Gastroesophageal sphincter (tissue), 4 donors: ENCODE measurements at regions not wholly inside any gene's neighbourhood (a gene's known extent, or its start where the extent isn't known, plus 50 kb on each side); places are given as distances from the start of the nearest gene placed in this dataset.

Experiments
- ATAC-seq: fragments of 150-250 bp; one replicate; pipeline ENCODE4 v1.9.1; 2016; ENCODE audit warnings: mild to moderate bottlenecking, moderate library complexity
- H3K27ac ChIP-seq, 4 donors: fragments of 200-600 bp; sonication (generic) in 3 of 4; 1 replicate in 3 of 4; 2 replicates in 1 of 4; pipeline ENCODE4 v1.5.1; 2016 to 2019
- H3K27me3 ChIP-seq: fragments of 200-600 bp; sonication (generic); one replicate; pipeline ENCODE4 v1.5.1; 2019
- H3K36me3 ChIP-seq, 2 donors: fragments of 200-600 bp; sonication (generic); one replicate each; pipeline ENCODE4 v1.5.1; 2019; ENCODE audit warnings: control low read depth in 1 of 2
- H3K4me1 ChIP-seq, 3 donors: fragments of 200-600 bp; sonication (generic); 1 replicate in 2 of 3; 2 replicates in 1 of 3; pipeline ENCODE4 v1.5.1; 2016 to 2019; ENCODE audit warnings: control low read depth in 2 of 3
- H3K4me3 ChIP-seq, 2 donors: fragments of 200-600 bp; sonication (generic); one replicate each; pipeline ENCODE4 v1.5.1; 2019; ENCODE audit warnings: mild to moderate bottlenecking in 1 of 2, moderate library complexity in 1 of 2
- H3K9me3 ChIP-seq, 3 donors: fragments of 200-600 bp; sonication (generic); one replicate each; pipeline ENCODE4 v1.5.1; 2017 to 2019; ENCODE audit warnings: control low read depth in 2 of 3
- CTCF ChIP-seq, 4 experiments: fragments of 200-600 bp in 2 of 4; fragments of 450-650 bp in 2 of 4; sonication (generic) in 1 of 4; IDR thresholded peaks; one replicate each; pipeline ENCODE4 v1.5.1; 2017 to 2019; ENCODE audit warnings: antibody characterized with exemption in 4 of 4, mild to moderate bottlenecking in 2 of 4, moderate library complexity in 2 of 4
- EP300 ChIP-seq: sonication (generic); formaldehyde crosslinking; IDR thresholded peaks from one replicate; pipeline ENCODE4 v1.6.1; 2017; ENCODE audit warnings: antibody characterized with exemption, mild to moderate bottlenecking
- POLR2A ChIP-seq, 2 donors: fragments of 450-650 bp; IDR thresholded peaks; one replicate each; pipeline ENCODE4 v1.6.1; 2017; ENCODE audit warnings: antibody characterized with exemption in 2 of 2, mild to moderate bottlenecking in 2 of 2, moderate library complexity in 1 of 2
- POLR2AphosphoS5 ChIP-seq: sonication (generic); formaldehyde crosslinking; IDR thresholded peaks from one replicate; pipeline ENCODE4 v1.6.1; 2017; ENCODE audit warnings: antibody characterized with exemption
- WGBS, 2 donors: methylation state at CpG; one replicate each; pipeline ENCODE4 v1.1.5; 2018; ENCODE audit warnings: low coverage in 1 of 2; 5-methylcytosine and 5-hydroxymethylcytosine counted together

GRCh38 chrX:34884817-34885216 lies 57.8 kb upstream of the FAM47B start:
- 40 to 49% methylated on average over 1 to 2 of the region's 2 CpGs for WGBS, 2 donors
- TF ChIP-seq POLR2AphosphoS5 (no peak), EP300 (no peak), CTCF (IDR thresholded peaks at IDR 0.05) (no peak), POLR2A (IDR thresholded peaks at IDR 0.05) (no peak)
- Histone ChIP-seq H3K9me3 (no peaks in the 10 kb centered on the region), H3K36me3 (no peaks in the 10 kb centered on the region), H3K4me1 (no peaks in the 10 kb centered on the region), H3K4me3 (no peak overlapping the region), H3K27me3 (no peaks in the 10 kb centered on the region), H3K27ac (no peak overlapping the region)
- ATAC-seq, result peak; percentile 88

GRCh38 chrX:34886011-34886410 lies 56.6 kb upstream of the FAM47B start:
- Histone ChIP-seq H3K27me3 (no peaks in the 10 kb centered on the region), H3K9me3 (no peaks in the 10 kb centered on the region), H3K36me3 (no peaks in the 10 kb centered on the region), H3K4me3 (no peak overlapping the region), H3K27ac (no peak overlapping the region), H3K4me1 (no peaks in the 10 kb centered on the region)
- no peak for ATAC-seq
- 43 to 60% methylated on average over 1 of the region's 1 CpG for WGBS, 2 donors
- TF ChIP-seq POLR2A (IDR thresholded peaks at IDR 0.05), result no peak
- no peak for TF ChIP-seq CTCF (IDR thresholded peaks at IDR 0.05)
- TF ChIP-seq EP300, result no peak
- no peak for TF ChIP-seq POLR2AphosphoS5

GRCh38 chrX:34891391-34891790 lies 51.2 kb upstream of the FAM47B start:
- Histone ChIP-seq H3K27ac (no peak overlapping the region), H3K4me1 (no peaks in the 10 kb centered on the region), H3K4me3 (no peak overlapping the region), H3K36me3 (no peaks in the 10 kb centered on the region), H3K27me3 (no peaks in the 10 kb centered on the region), H3K9me3 (no peaks in the 10 kb centered on the region)
- WGBS, 2 donors, result 61 to 88% methylated on average over 3 of the region's 3 CpGs
- no peak for ATAC-seq
- TF ChIP-seq EP300, result no peak
- TF ChIP-seq POLR2AphosphoS5, result no peak
- TF ChIP-seq POLR2A (IDR thresholded peaks at IDR 0.05), result no peak
- no peak for TF ChIP-seq CTCF (IDR thresholded peaks at IDR 0.05)
